ENCODE measurements at regions not wholly inside any gene's neighbourhood (a gene's known extent, or its start where the extent isn't known, plus 50 kb on each side); places are given as distances from the start of the nearest gene placed in this dataset.
"Not testable (repeated sequence)": the region's sequence is repeated elsewhere in the genome, so short reads cannot be mapped to it uniquely, and the experiment has no call there.

- no peak for DNase-seq (ENCODE audit: low read depth, low spot score)
Observed at GRCh38 chr4:13984991-13985800, 357.7 kb upstream of the BOD1L1 start.

DNA sequence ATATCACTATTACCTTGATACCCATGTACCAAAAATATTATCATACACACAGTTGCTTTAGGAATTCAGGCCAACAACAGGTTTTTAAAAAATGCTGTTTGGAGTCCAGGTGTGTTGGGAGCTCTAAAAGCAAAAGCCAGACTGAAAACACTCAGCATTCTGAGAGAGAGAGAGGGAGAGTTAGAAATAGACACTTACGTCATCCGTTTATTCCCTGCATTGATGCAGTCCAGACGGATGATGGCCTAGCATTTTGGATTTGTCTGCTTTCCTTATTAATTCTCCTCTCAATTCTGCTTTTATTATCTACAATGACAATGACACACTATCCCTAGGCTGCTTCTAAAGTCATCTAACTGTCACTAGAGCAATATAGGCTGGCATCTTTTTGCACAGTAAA, 358.3 kb upstream of the BOD1L1 start:
- no peak for DNase-seq (ENCODE audit: low read depth, low spot score)

GRCh38 chr4:13986548-13986947, 359.0 kb upstream of the BOD1L1 start:
- no peak for DNase-seq (ENCODE audit: low read depth, low spot score)

GRCh38 chr4:13988353-13989305, 361.1 kb upstream of the BOD1L1 start:
- no peak for DNase-seq (ENCODE audit: low read depth, low spot score)

DNA sequence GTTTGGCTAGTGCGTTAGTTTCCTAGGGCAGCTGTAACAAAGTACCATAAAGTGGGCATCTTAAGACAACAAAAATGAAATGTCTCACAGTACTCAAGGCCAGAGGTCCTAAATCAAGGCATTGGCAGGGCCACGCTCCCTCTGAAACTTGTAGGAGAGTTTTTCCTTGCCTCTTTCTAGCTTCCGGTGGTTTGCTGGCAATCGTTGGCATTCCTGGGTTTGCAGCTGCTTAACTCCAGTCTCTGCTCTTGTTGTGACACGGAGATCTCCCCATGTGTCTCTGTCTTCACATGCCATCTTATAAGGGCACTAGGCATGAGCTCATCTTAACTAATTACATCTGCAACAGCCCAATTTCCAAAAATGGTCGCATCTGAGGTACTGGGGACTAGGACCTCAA, 362.0 kb upstream of the BOD1L1 start:
- DNase-seq (ENCODE audit: low read depth, low spot score) = no peak

DNA sequence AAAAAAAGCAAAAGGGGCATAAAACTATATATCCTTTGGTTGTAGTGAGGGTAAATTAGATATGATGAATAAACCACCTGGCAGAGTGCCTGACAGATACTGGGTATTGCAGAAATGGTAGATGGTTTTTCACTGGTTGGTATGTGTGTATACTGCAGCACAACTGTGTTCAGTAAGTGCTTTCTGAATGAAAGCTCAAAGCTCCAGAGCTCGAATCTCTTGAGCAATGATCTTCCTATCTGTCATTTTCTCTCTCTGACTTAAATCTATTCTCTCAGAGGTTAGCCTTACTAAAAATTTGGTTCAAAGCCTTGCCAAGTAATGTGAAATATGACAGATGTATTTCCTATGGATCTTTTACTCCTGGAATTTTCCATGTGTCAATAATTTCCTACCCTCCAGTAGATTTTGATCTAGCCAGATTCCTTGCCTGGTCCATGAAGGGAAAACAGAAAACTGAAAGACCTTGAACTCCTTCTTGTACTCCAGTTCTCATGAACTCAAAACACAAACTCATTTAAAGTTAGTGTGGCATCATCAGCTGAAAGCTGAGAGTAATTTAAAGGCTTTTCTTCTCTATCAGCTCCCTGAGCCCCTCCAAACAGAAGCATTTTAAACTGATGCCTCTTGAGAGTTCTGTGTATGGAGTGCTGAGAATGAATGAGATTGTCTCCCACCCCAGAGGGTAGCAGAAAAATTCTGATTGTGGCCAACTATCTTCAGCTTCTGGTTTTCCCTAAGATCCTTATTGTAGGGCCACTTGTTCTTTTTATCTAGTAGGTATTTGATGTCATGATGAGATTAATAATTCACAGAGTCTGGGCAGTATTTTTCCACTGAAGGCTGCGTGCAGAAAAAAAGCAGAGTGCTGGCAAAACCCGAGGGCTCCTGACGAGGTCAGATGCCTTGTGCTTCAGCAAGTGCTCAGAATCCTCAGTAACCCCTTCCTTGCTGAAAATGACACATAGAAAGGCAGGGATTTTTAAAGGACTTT, 363.4 kb upstream of the BOD1L1 start:
- no peak for DNase-seq (ENCODE audit: low read depth, low spot score)

DNA sequence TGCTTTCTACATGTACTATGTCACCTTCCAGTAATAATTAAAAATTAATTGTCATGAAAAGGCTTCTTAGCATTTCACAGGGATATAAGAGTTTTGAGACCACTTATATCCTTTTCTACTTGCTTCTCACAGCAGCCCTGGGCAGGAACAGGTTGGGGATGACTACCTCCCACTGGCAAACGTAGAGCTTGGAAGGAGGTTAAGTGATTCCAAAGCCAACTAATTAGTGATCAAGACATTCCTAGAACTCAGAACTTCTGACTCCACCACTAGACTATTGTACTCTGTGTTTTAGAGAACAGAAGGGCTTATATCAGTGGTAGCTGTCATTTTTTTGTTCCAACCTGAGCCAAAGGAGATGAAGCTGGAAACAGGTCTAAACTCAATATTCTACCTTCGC, 364.5 kb upstream of the BOD1L1 start:
- DNase-seq (ENCODE audit: low read depth, low spot score) = no peak

GRCh38 chr4:13992975-13993520, 365.5 kb upstream of the BOD1L1 start:
- DNase-seq (ENCODE audit: low read depth, low spot score) = no peak

DNA sequence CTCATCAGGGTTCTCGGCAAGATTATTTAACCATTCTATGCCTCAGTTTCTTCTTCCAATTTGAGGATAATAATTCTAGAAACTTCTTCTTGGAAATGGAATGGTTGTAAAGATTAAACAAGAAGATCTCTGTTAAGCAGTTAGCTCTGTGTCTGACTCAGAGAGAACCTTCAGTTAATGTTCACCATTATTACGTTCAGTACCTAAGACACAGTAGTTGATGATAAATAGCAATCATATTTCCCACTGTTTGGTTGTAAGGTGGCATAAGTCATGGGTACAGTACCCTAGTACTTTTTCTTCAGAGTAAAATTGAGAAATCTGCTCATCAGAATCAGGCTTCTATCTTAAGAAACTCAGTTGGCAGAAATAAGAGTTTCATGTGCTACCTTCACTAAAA, 366.5 kb upstream of the BOD1L1 start:
- no peak for DNase-seq (ENCODE audit: low read depth, low spot score)

GRCh38 chr4:13998850-13999445, 371.4 kb upstream of the BOD1L1 start:
- DNase-seq (ENCODE audit: low read depth, low spot score) = no peak

DNA sequence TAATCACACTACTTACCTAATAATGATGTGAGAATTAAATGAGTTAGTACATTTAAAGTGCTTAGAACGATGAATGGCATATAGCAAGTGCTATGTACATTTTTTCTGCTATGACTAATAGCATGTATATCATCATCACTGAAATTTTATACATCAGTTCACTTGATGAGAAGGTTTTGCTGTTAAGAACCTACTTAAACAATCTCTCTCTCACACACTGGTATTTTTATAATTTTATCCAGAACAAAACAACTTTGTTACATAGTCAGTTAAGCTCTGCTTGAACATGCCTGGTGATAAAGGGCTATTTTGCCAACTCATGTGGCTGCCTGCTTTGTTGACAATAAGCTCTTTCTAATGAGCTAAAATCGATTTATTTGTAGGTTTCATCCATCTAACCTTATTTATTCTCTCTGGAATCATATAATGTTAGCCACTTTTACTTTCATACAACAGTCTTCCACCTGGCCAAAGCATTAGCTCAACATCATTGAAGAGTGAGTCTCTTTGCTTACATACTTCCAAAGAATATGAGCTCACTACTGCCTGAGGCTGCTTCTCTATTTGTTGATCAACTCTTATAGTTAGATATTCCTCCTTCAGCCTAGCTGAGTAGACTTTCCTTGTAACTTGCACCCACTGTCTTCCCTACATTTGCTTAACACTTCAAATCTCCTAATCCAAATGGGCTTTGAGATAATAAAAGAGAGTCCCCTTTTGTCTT, 372.7 kb upstream of the BOD1L1 start:
- no peak for DNase-seq (ENCODE audit: low read depth, low spot score)

- not testable (repeated sequence) for DNase-seq (ENCODE audit: low read depth, low spot score)
Observed at GRCh38 chr4:14002331-14002730, 374.8 kb upstream of the BOD1L1 start.

- DNase-seq (ENCODE audit: low read depth, low spot score) = no peak
Observed at GRCh38 chr4:14008494-14008893, 381.0 kb upstream of the BOD1L1 start.

- DNase-seq (ENCODE audit: low read depth, low spot score) = no peak
Observed at GRCh38 chr4:14018191-14018853, 390.8 kb upstream of the BOD1L1 start.

DNA sequence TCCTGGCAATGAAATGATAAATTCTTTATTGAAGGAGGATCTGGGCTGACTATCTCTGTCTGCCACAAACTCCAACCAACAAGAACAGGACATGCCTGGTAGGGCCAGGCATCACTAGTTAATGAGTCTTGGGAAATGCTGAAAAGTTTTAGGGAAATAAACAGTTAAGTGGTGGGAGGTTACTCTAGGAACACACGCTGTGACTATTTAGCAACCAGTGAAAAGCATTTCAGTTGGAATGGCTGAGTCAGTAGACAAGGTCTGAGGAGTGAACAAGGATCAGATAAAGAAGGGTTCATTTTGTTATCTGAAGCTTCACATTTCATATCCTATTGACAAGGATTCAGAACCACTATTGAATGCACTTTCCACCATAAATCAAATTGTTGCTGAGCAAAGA, 394.9 kb upstream of the BOD1L1 start:
- DNase-seq (ENCODE audit: low read depth, low spot score) = no peak

- DNase-seq (ENCODE audit: low read depth, low spot score) = no peak
Observed at GRCh38 chr4:14023036-14023435, 395.5 kb upstream of the BOD1L1 start.

GRCh38 chr4:14023896-14024295, 396.4 kb upstream of the BOD1L1 start:
- no peak for DNase-seq (ENCODE audit: low read depth, low spot score)

GRCh38 chr4:14025111-14025510, 397.6 kb upstream of the BOD1L1 start:
- DNase-seq (ENCODE audit: low read depth, low spot score) = no peak

- no peak for DNase-seq (ENCODE audit: low read depth, low spot score)
Observed at GRCh38 chr4:14025891-14026290, 398.4 kb upstream of the BOD1L1 start.
